Kidney epithelial cell (primary cell): ENCODE measurements at regions not wholly inside any gene's neighbourhood (a gene's known extent, or its start where the extent isn't known, plus 50 kb on each side); places are given as distances from the start of the nearest gene placed in this dataset.
"Not testable (repeated sequence)": the region's sequence is repeated elsewhere in the genome, so short reads cannot be mapped to it uniquely, and the experiment has no call there.

Source experiments
- DNase-seq: peaks from one replicate; pipeline ENCODE4 v3.0.0-alpha.2; 2010; ENCODE audit warnings: low read depth
- H3K27me3 ChIP-seq: 2 replicates; pipeline ENCODE4 v1.6.0; 2011; ENCODE audit warnings: low read length; ENCODE audit not compliant: control insufficient read depth, insufficient read depth
- H3K36me3 ChIP-seq: 2 replicates; pipeline ENCODE4 v1.5.1; 2011; ENCODE audit warnings: low read length; ENCODE audit not compliant: control insufficient read depth, insufficient read depth
- H3K4me3 ChIP-seq: 2 replicates; pipeline ENCODE4 v1.5.1; 2011; ENCODE audit warnings: low read depth, mild to moderate bottlenecking, control low read depth, low read length
- TF ChIP-seq, protein P1 (sequence below): IDR thresholded peaks from 2 replicates; pipeline ENCODE4 v1.5.1; 2011; ENCODE audit warnings: mild to moderate bottlenecking, moderate library complexity, low read length, control low read depth, inconsistent platforms; ENCODE audit not compliant: insufficient read depth, poor library complexity, severe bottlenecking

DNA sequence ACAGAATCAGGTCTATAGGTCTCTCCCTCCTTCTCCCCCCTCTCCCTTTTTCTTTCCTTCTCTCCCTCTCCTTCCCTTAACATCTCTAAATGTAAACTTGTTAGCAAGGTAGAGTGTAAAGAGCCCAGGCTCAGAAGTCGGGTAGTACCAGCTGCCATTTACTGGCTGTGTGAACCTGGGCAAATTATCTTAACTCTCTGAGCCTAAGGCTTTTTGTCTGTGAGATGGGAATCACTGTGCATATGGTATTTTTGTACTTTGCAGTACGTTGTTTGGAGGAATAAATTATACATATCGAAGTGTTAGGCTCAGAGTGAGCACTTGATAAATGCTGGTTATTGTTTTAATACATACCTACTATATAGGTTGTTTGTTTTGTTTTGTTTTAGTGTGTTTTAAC, 154.0 kb downstream of the RBMX2 start:
- TF ChIP-seq, protein P1, sequence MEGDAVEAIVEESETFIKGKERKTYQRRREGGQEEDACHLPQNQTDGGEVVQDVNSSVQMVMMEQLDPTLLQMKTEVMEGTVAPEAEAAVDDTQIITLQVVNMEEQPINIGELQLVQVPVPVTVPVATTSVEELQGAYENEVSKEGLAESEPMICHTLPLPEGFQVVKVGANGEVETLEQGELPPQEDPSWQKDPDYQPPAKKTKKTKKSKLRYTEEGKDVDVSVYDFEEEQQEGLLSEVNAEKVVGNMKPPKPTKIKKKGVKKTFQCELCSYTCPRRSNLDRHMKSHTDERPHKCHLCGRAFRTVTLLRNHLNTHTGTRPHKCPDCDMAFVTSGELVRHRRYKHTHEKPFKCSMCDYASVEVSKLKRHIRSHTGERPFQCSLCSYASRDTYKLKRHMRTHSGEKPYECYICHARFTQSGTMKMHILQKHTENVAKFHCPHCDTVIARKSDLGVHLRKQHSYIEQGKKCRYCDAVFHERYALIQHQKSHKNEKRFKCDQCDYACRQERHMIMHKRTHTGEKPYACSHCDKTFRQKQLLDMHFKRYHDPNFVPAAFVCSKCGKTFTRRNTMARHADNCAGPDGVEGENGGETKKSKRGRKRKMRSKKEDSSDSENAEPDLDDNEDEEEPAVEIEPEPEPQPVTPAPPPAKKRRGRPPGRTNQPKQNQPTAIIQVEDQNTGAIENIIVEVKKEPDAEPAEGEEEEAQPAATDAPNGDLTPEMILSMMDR: no peak
- H3K27me3 ChIP-seq: peaks cover 2% of the 10 kb centered on the region
- H3K4me3 ChIP-seq: no peak overlapping the region
- no peaks in the 10 kb centered on the region for H3K36me3 ChIP-seq
- no peak for DNase-seq

DNA sequence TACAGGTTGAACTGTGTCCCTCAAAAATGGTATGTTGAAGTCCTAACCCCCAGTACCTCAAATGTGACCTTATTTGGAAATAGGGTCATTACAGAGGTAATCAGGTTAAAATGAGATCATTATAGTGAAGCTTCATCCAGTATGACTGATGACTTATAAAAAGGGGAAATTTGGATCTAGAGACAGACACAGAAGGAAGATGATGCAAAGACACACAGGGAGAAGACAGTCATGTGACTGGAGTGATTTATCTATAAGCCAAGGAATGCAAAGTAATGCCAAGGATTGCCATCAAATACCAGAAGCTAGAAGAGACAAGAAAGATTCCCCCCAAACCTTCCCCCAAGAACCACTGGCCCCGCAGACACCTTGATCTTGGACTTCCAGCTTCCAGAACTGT, 155.2 kb downstream of the RBMX2 start:
- no peak for DNase-seq
- Histone ChIP-seq H3K4me3 (no peak overlapping the region), H3K27me3 (peaks cover 2% of the 10 kb centered on the region), H3K36me3 (no peaks in the 10 kb centered on the region)
- TF ChIP-seq, protein P1: no peak

DNA sequence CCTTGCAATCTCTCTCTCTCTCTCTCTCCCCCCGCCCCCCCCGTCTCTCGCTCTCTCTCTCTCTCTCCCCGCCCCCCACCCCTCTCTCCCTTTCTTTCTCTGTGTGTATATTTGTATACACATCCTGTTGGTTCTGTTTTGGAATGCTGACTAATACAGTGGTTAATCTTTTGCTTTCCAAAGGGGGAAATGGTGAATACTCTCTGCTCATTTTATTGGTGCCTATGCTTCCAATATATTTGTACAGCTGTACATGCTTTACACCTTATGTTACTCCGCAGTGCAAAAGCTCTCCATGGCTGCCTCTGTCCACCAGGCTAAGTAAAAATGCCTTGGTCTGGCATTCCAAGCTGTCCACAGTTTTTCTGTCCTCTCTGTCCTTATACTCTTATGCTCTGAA, 158.8 kb downstream of the RBMX2 start:
- DNase-seq: no peak
- no peak overlapping the region for H3K4me3 ChIP-seq
- TF ChIP-seq, protein P1: no peak
- no peaks in the 10 kb centered on the region for H3K36me3 ChIP-seq
- no peaks in the 10 kb centered on the region for H3K27me3 ChIP-seq

DNA sequence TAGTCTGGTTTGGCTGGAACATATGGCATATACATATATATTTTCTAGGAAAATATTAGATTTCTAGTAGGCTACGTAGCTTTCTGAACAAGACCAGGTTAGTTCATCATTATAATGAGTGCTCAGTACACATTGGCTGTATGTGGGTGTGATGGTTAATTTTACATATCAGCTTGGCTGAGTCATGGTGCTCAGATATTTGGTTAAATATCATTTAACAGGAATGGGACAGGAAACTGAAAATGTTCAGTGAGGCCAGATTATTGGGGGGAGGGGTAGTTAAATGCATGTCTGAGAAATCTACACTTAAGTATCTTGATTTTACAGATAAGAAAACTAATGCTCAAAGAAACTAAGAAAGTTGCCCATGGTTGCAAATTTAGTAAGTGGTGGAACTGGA, 160.1 kb downstream of the RBMX2 start:
- H3K27me3 ChIP-seq: no peaks in the 10 kb centered on the region
- H3K4me3 ChIP-seq: no peak overlapping the region
- no peaks in the 10 kb centered on the region for H3K36me3 ChIP-seq
- no peak for DNase-seq
- TF ChIP-seq, protein P1: no peak

DNA sequence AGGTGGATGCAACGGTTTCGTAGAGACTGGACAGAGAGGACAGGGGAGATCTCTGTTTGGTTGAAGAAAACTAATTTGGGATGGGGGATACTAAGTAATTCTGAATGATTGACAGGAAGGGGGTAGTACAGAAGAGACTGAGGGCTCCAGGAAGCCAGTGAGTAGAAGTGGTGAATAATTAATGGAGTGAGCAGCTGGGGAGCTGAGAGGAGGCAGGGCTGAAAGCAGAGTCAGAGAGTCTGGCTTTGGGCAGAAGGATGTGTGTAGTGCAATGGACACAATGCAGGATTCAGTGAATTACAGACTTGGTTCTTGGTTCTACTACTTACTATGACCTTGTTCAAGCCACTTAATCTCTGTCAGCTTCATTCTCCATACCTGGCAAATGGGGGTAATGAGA, 161.7 kb downstream of the RBMX2 start:
- Histone ChIP-seq H3K4me3 (no peak overlapping the region), H3K36me3 (no peaks in the 10 kb centered on the region), H3K27me3 (no peaks in the 10 kb centered on the region)
- DNase-seq: no peak
- TF ChIP-seq, protein P1: no peak

DNA sequence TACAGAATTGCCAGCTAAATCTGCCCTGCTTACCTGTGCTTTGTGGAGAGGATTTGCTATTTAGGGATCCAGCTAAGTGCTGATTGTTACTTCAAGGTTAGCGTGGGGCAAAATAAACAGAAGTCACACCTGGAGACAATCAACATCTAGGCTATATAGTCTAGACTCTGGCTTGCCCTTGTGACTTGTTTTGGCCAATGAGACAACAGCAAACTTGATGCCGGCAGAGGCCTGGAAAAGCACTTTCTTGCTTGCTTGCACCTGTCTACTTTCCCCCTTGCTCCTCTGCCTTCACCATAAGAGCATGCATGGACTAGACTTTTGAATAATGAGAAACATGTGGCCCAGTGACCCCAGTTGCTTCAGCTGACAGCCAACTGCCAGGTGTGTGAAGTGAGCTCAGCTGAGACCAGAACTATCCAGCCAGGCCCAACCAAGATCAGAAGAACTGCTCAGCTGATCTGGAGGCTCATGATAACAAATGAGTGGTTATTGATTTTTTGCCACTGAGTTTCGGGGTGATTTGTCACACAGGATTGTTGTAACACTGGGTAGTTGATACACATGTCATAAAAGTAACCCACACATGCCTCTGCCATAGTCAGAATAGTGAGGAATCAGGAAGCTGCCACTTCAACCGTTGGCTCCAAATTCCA, 164.4 kb downstream of the RBMX2 start:
- no peaks in the 10 kb centered on the region for H3K36me3 ChIP-seq
- no peak for DNase-seq
- H3K27me3 ChIP-seq: no peaks in the 10 kb centered on the region
- TF ChIP-seq, protein P1: no peak
- H3K4me3 ChIP-seq: no peak overlapping the region

DNA sequence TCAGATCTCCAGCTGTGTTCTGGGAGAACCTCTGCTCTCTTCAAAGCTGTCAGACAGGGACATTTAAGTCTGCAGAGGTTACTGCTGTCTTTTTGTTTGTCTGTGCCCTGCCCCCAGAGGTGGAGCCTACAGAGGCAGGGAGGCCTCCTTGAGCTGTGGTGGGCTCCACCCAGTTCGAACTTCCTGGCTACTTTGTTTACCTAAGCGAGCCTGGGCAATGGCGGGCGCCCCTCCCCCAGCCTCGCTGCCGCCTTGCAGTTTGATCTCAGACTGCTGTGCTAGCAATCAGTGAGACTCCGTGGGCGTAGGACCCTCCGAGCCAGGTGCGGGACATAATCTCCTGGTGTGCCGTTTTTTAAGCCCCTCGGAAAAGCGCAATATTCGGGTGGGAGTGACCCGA, 171.2 kb downstream of the RBMX2 start:
- not testable (repeated sequence) for DNase-seq, H3K27me3 ChIP-seq, H3K36me3 ChIP-seq, H3K4me3 ChIP-seq
